Peyer's patch (tissue), 4 donors: ENCODE measurements at regions not wholly inside any gene's neighbourhood (a gene's known extent, or its start where the extent isn't known, plus 50 kb on each side); places are given as distances from the start of the nearest gene placed in this dataset.

Experiments used
- CTCF ChIP-seq, 6 experiments: fragments of 450-650 bp in 4 of 6; fragments of 200-600 bp in 2 of 6; sonication (generic) in 1 of 6; IDR thresholded peaks; one replicate each; pipeline ENCODE4 v1.5.1; 2017 to 2019; ENCODE audit warnings: antibody characterized with exemption in 6 of 6, mild to moderate bottlenecking in 3 of 6, moderate library complexity in 1 of 6
- POLR2A ChIP-seq, 2 donors: fragments of 450-650 bp; IDR thresholded peaks; one replicate each; pipeline ENCODE4 v1.5.1; 2017; ENCODE audit warnings: antibody characterized with exemption in 2 of 2, mild to moderate bottlenecking in 2 of 2, moderate library complexity in 2 of 2

GRCh38 chr9:25773805-25774204, 95.6 kb upstream of the TUSC1 start:
- TF ChIP-seq CTCF (IDR thresholded peaks at IDR 0.05) (no peak), POLR2A (IDR thresholded peaks at IDR 0.05) (no peak)
